HCT116 (cell line): ENCODE measurements at regions not wholly inside any gene's neighbourhood (a gene's known extent, or its start where the extent isn't known, plus 50 kb on each side); places are given as distances from the start of the nearest gene placed in this dataset.

Experiments used
- ATAC-seq: fragments of 200-7000 bp; cut with Tn5 transposase; 2 replicates; pipeline ENCODE4 v1.9.1; 2020; ENCODE audit warnings: mild to moderate bottlenecking, moderate library complexity
- BruUV-seq: library from RNA; stranded (reverse); fragments of 400-500 nt; replicated peaks from 2 replicates; lab custom pipeline; 2021; lab: Mats Ljungman, UMichigan
- CTCF ChIA-PET: fragments of 300-600 bp; sonication (Branson Sonifier 250); formaldehyde crosslinking; loops from one replicate; lab custom pipeline; 2021; ENCODE audit warnings: antibody characterized with exemption; lab: Charles Lee
- POLR2A ChIA-PET: fragments of 300-600, 350-600 bp; sonication (Branson Sonifier 250); formaldehyde crosslinking; loops from one replicate; lab custom pipeline; 2021; ENCODE audit warnings: antibody characterized with exemption; lab: Charles Lee
- RAD21 ChIA-PET, 2 experiments: fragments of 300-600 bp; sonication (Branson Sonifier 250); formaldehyde crosslinking; loops; one replicate each; lab custom pipeline; 2023; ENCODE audit warnings: low total read pairs in 2 of 2; ENCODE audit not compliant: uncharacterized antibody in 2 of 2, unreplicated experiment in 2 of 2, low non-redundant PET in 1 of 2; lab: Charles Lee
- DNase-seq: peaks from one replicate; pipeline ENCODE4 v3.0.0-alpha.2; 2010; ENCODE audit warnings: low read depth, low spot score
- H2AFZ ChIP-seq: fragments of 200-600 bp; shearing (Covaris generic), sonication (generic); 2 replicates; pipeline ENCODE4 v1.6.1; 2017; ENCODE audit warnings: low read depth, mixed run types, mixed read lengths, antibody characterized with exemption, low read length; ENCODE audit not compliant: poor library complexity, severe bottlenecking
- H3K27ac ChIP-seq: 2 replicates; pipeline ENCODE4 v1.5.1; 2012; ENCODE audit warnings: low read depth, low read length
- H3K27me3 ChIP-seq: fragments of 200-600 bp; sonication (generic); 2 replicates; pipeline ENCODE4 v1.6.1; 2016; ENCODE audit warnings: mixed run types, low read length, mixed read lengths; ENCODE audit not compliant: insufficient read depth
- H3K36me3 ChIP-seq, 2 experiments: fragments of 200-500 bp in 1 of 2; fragments of 200-600 bp in 1 of 2; sonication (Bioruptor generic) in 1 of 2; sonication (generic) in 1 of 2; 2 replicates each; pipeline versions ENCODE4 v1.5.1 to v1.6.1; 2014 to 2016; ENCODE audit warnings: low read length in 2 of 2, inconsistent platforms in 1 of 2, mixed read lengths in 1 of 2, mixed run types in 1 of 2; ENCODE audit not compliant: insufficient read depth in 2 of 2, control insufficient read depth in 1 of 2
- H3K4me1 ChIP-seq, 2 experiments: fragments of 200-600 bp in 1 of 2; sonication (generic) in 1 of 2; 2 replicates each; pipeline versions ENCODE4 v1.5.1 to v1.6.1; 2012 to 2017; ENCODE audit warnings: low read length in 2 of 2, inconsistent platforms in 1 of 2, mild to moderate bottlenecking in 1 of 2, mixed read lengths in 1 of 2, mixed run types in 1 of 2, moderate library complexity in 1 of 2; ENCODE audit not compliant: insufficient read depth in 2 of 2, control insufficient read depth in 1 of 2
- H3K4me2 ChIP-seq: fragments of 200-600 bp; sonication (generic); 2 replicates; pipeline ENCODE4 v1.6.1; 2017; ENCODE audit warnings: mixed run types, low read length, mixed read lengths
- H3K4me3 ChIP-seq, 2 experiments: fragments of 200-600 bp in 1 of 2; sonication (generic) in 1 of 2; replicated peaks in 1 of 2; 2 replicates each; pipeline ENCODE4 v1.5.1; 2011 to 2016; ENCODE audit warnings: low read length in 2 of 2, control low read depth in 1 of 2, low read depth in 1 of 2, mild to moderate bottlenecking in 1 of 2, mixed read lengths in 1 of 2, mixed run types in 1 of 2
- H3K79me2 ChIP-seq: fragments of 200-600 bp; sonication (generic); 2 replicates; pipeline ENCODE4 v1.6.1; 2017; ENCODE audit warnings: mild to moderate bottlenecking, mixed run types, low read length, moderate library complexity, mixed read lengths; ENCODE audit not compliant: insufficient read depth
- H3K9ac ChIP-seq: fragments of 200-600 bp; sonication (generic); 2 replicates; pipeline ENCODE4 v1.6.1; 2016; ENCODE audit warnings: low read length, mixed read lengths
- H3K9me2 ChIP-seq: fragments of 200-600 bp; sonication (generic), shearing (Covaris generic); 2 replicates; pipeline ENCODE4 v1.6.1; 2017; ENCODE audit warnings: mixed run types, mild to moderate bottlenecking, moderate library complexity; ENCODE audit not compliant: insufficient read depth
- H3K9me3 ChIP-seq, 2 experiments: fragments of 200-500 bp in 1 of 2; fragments of 200-600 bp in 1 of 2; sonication (Bioruptor generic) in 1 of 2; sonication (generic) in 1 of 2; 2 replicates each; pipeline ENCODE4 v1.6.1; 2014 to 2017; ENCODE audit warnings: low read length in 2 of 2, mixed read lengths in 2 of 2, inconsistent platforms in 1 of 2, low read depth in 1 of 2, mild to moderate bottlenecking in 1 of 2, mixed run types in 1 of 2, moderate library complexity in 1 of 2; ENCODE audit not compliant: control insufficient read depth in 1 of 2, insufficient read depth in 1 of 2
- H4K20me1 ChIP-seq: fragments of 200-600 bp; sonication (generic), shearing (Covaris generic); 2 replicates; pipeline ENCODE4 v1.6.1; 2017; ENCODE audit warnings: mixed run types, mild to moderate bottlenecking, moderate library complexity; ENCODE audit not compliant: insufficient read depth
- ATF3 ChIP-seq: IDR thresholded peaks from 2 replicates; pipeline ENCODE4 v1.6.1; 2012
- CBX3 ChIP-seq: IDR thresholded peaks from 2 replicates; pipeline ENCODE4 v1.6.1; 2012; ENCODE audit warnings: low read depth
- EZH2 ChIP-seq: fragments of 200-600 bp; sonication (generic); IDR thresholded peaks from 2 replicates; pipeline ENCODE4 v1.6.1; 2017; ENCODE audit warnings: antibody characterized with exemption, mixed run types
- EZH2phosphoT487 ChIP-seq: fragments of 200-600 bp; IDR thresholded peaks from 2 replicates; pipeline ENCODE4 v1.6.1; 2018; ENCODE audit warnings: antibody characterized with exemption, borderline replicate concordance
- FOSL1 ChIP-seq: IDR thresholded peaks from 2 replicates; pipeline ENCODE4 v1.6.1; 2012; ENCODE audit warnings: low read depth
- JUND ChIP-seq: IDR thresholded peaks from 2 replicates; pipeline ENCODE4 v1.6.1; 2012
- MAX ChIP-seq: IDR thresholded peaks from 2 replicates; pipeline ENCODE4 v1.6.1; 2012
- POLR2A ChIP-seq: IDR thresholded peaks from 2 replicates; pipeline ENCODE4 v1.7.0; 2011; ENCODE audit warnings: borderline replicate concordance; ENCODE audit not compliant: insufficient read depth, insufficient read length; ENCODE audit errors: extremely low read depth
- POLR2AphosphoS5 ChIP-seq: IDR thresholded peaks from 2 replicates; pipeline ENCODE4 v1.6.1; 2011; ENCODE audit warnings: mild to moderate bottlenecking, low read depth, low read length, moderate library complexity
- REST ChIP-seq: IDR thresholded peaks from 2 replicates; pipeline ENCODE4 v1.6.1; 2012; ENCODE audit warnings: low read depth
- SIN3A ChIP-seq: IDR thresholded peaks from 2 replicates; pipeline ENCODE4 v1.6.1; 2012; ENCODE audit warnings: low read depth
- SRF ChIP-seq: IDR thresholded peaks from 2 replicates; pipeline ENCODE4 v1.6.1; 2012; ENCODE audit warnings: low read depth
- TCF7L2 ChIP-seq: IDR thresholded peaks from 2 replicates; pipeline ENCODE4 v1.7.0; 2011; ENCODE audit warnings: borderline replicate concordance, inconsistent platforms; ENCODE audit not compliant: insufficient read depth, insufficient read length; ENCODE audit errors: extremely low read depth
- intact Hi-C: fragments of 100-400 bp; cut with micrococcal nuclease; formaldehyde crosslinking; loops from 2 replicates; pipeline ENCODE4 v1.10.0; 2022

- POLR2A ChIA-PET = no interaction called here
- BruUV-seq = no TSS peak
- ATAC-seq (no peak), DNase-seq (no peak)
- no peaks in the 10 kb centered on the region; a peak in 1 of 4 replicates for H3K9me3 ChIP-seq
- H3K4me2 ChIP-seq = no peak overlapping the region
- no peak overlapping the region for H3K9ac ChIP-seq
- H3K36me3 ChIP-seq = no peaks in the 10 kb centered on the region
- H3K4me3 ChIP-seq = no peak overlapping the region
- CTCF ChIA-PET = no interaction called here
- H4K20me1 ChIP-seq = no peaks in the 10 kb centered on the region
- intact Hi-C loops = no loop called here
- no peaks in the 10 kb centered on the region for H3K27me3 ChIP-seq
- no peak overlapping the region for H3K27ac ChIP-seq
- no peaks in the 10 kb centered on the region for H3K9me2 ChIP-seq
- H3K79me2 ChIP-seq = no peaks in the 10 kb centered on the region
- no peaks in the 10 kb centered on the region for H3K4me1 ChIP-seq
- TF ChIP-seq POLR2AphosphoS5 (no peak), FOSL1 (no peak), EZH2phosphoT487 (no peak), JUND (no peak), SIN3A (no peak), REST (no peak), MAX (no peak), CBX3 (no peak), SRF (no peak), POLR2A (no peak), ATF3 (no peak), EZH2 (no peak), TCF7L2 (no peak)
- TF ChIP-seq, all 23 proteins: peak for 0
- no peak overlapping the region for H2AFZ ChIP-seq
- RAD21 ChIA-PET = no interaction called here
These were observed 146.1 kb upstream of the OTOS start for GRCh38 chr2:240286596-240286995.
